SIG-M5 treated with dmso at 0.1 percent for 504 hours (cell line): ENCODE measurements at regions not wholly inside any gene's neighbourhood (a gene's known extent, or its start where the extent isn't known, plus 50 kb on each side); places are given as distances from the start of the nearest gene placed in this dataset.

Experiments used
- DNase-seq: peaks from one replicate; lab custom pipeline; 2025; ENCODE audit not compliant: unreplicated experiment; lab: John Stamatoyannopoulos, UW

DNA sequence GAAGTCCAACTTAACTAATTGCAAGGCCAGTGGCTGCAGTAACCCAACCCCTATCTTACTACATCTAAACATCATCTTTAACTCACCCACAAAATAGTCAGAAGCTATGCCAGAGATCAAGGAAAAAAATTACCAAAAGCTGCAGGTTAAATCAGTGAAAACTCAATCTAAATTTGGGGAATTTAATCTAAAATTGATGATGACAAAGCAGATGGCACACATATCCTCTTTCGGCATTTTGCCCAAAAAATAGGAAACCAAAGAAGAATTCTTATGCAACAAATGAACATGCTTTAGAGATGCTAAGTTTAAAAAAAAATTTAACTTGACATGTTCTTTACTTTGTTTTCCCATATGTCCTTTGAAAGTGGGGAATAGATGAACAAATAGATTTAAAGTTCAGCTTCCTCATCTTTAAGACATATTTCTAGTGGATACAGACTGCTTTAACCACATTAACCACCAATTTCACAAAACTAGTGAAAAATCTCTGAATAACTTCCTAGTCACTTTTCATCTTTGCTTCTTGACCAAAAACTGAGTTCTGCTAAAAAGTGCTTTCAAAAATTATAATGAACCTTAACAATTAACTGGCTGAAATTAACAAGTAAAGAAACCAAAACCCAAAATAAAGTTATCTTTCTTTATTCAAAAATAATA is 74.3 kb upstream of the CCDC150 start:
- DNase-seq, result peak; percentile 66

- no peak for DNase-seq
Measured at GRCh38 chr2:196565982-196566381, 73.5 kb upstream of the CCDC150 start.

DNA sequence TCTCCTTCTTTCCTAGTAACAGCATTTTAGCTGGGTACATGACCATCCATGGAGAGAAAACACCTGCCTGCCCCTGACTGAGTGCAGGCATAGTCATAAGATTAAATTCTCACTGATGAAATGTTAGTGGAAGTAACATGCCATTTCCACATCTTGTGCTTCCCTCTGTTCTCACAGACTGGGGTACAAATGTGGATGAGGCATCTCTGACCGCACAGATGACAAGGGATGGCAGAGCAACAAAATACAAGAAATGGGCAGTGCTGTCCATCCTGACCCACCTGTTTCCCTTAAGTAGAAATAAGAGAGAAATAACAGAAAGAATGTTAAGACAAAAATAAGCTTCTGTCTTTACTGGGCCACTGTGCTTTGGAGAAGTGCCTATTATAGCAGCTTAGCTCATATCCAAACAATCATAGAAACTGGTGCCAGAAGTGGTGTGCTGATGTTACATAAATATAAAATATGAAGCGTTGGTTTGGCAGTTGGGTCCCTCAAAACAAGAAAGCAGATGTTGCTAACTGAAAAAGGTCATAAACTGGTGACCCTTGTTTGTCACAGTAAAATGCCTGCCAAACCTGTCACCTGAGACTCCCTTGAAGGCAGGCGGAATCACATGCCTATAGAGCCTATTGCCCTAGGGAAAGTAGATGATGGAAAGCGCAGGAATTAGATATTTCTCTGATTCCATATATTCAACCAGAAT is 72.4 kb upstream of the CCDC150 start:
- no peak for DNase-seq

DNA sequence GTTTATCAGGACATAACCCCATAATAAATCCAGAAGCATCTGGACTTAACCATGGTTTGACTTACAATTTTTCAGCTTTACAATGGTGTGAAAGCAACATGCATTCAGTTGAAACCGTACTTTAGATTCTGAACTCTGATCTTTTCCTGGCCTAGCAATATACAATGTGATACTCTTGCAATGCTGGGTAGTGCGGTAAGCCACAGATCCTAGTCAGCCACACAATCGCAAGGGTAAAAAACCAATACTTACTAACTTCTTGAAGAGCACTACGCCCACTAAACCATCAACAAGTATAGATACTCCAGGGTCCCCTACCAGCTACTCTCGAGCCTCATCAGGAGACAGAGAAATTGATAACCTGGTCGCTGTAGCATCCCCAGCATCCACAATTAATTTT is 71.0 kb upstream of the CCDC150 start:
- no peak for DNase-seq

- no peak for DNase-seq
Measured at GRCh38 chr2:196584903-196585302, 54.6 kb upstream of the CCDC150 start.

- DNase-seq, result no peak
Measured at GRCh38 chr2:196586511-196586991, 53.0 kb upstream of the CCDC150 start.

DNA sequence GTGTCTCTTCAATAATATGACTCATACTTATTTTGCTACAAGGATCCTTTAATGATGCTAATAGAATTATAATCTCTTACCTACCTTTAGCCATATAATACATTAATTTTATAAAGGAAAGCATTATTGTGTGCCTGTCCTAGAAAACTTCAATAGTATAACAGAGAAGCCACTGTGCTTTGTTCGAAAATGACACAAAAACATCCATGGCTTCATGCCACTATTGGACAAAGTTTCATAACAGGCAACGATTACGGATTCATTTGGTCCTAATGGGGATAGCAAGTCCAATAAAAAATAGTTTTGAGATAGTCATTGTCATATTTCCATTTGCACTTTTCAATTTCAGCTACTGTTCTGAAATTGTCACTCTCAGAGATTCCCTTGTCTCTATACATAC is 52.5 kb upstream of the CCDC150 start:
- DNase-seq, result no peak

DNA sequence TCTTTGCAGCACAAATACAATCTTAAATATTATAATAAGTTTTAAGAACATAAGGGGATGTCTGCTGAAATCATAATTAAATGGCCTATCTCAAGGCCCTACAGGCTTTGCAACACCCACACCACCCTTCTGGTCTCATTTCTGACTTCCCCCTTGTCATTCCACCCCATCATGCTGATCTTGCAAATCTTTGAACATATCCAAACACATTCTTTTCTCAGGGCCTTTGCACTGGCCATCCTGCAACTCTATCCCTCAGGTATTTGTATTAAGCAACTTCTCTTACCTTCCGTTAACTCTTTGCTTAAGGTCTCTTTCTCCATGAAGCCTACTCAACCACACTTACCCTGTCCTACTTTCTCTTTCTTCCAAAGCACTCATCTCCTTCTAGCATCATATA is 51.8 kb upstream of the CCDC150 start:
- no peak for DNase-seq

GRCh38 chr2:196589419-196589818 is 50.1 kb upstream of the CCDC150 start:
- no peak for DNase-seq
